NB4 (cell line): ENCODE measurements at regions not wholly inside any gene's neighbourhood (a gene's known extent, or its start where the extent isn't known, plus 50 kb on each side); places are given as distances from the start of the nearest gene placed in this dataset.

ENCODE experiments used
- DNase-seq: peaks from one replicate; pipeline ENCODE4 v3.0.0; 2010; ENCODE audit warnings: low read depth
- H3K4me3 ChIP-seq: one replicate; pipeline ENCODE4 v1.5.1; 2011; ENCODE audit warnings: mild to moderate bottlenecking, low read depth, low read length, moderate library complexity
- CTCF ChIP-seq: IDR thresholded peaks from one replicate; pipeline ENCODE4 v1.5.1; 2012; ENCODE audit warnings: low read depth, low read length
- MAX ChIP-seq: IDR thresholded peaks from 2 replicates; pipeline ENCODE4 v1.6.1; 2011; ENCODE audit warnings: low read depth, low read length
- MYC ChIP-seq: IDR thresholded peaks from 2 replicates; pipeline ENCODE4 v1.6.1; 2011; ENCODE audit warnings: low read depth, low read length
- POLR2A ChIP-seq: IDR thresholded peaks from 2 replicates; pipeline ENCODE4 v1.6.1; 2011; ENCODE audit warnings: mild to moderate bottlenecking; ENCODE audit not compliant: insufficient read length; ENCODE audit errors: extremely low read depth

- no peak for DNase-seq
- no peak overlapping the region for H3K4me3 ChIP-seq
- TF ChIP-seq POLR2A (no peak), CTCF (no peak), MYC (no peak), MAX (no peak)
Observed at GRCh38 chr5:42974536-42974935, 65.6 kb downstream of the ANXA2R start.

GRCh38 chr5:42970636-42971559, 69.2 kb downstream of the ANXA2R start:
- TF ChIP-seq POLR2A (no peak), MYC (no peak), CTCF (peak; percentile 32), MAX (no peak)
- DNase-seq, result peak; percentile 32
- no peak overlapping the region for H3K4me3 ChIP-seq

- no peak for DNase-seq
- TF ChIP-seq MAX, result no peak
- no peak for TF ChIP-seq POLR2A
- no peak for TF ChIP-seq CTCF
- no peak for TF ChIP-seq MYC
- no peak overlapping the region for H3K4me3 ChIP-seq
Observed at GRCh38 chr5:42965934-42966333, 74.2 kb downstream of the ANXA2R start.

GRCh38 chr5:42963412-42963811, 76.7 kb downstream of the ANXA2R start:
- no peak overlapping the region for H3K4me3 ChIP-seq
- TF ChIP-seq MAX (no peak), MYC (no peak), POLR2A (no peak), CTCF (no peak)
- no peak for DNase-seq

GRCh38 chr5:42962124-42962523, 78.0 kb downstream of the ANXA2R start:
- H3K4me3 ChIP-seq, result no peak overlapping the region
- no peak for DNase-seq
- TF ChIP-seq POLR2A, result no peak
- TF ChIP-seq MYC, result no peak
- TF ChIP-seq MAX, result no peak
- TF ChIP-seq CTCF, result no peak
